ENCODE measurements at regions not wholly inside any gene's neighbourhood (a gene's known extent, or its start where the extent isn't known, plus 50 kb on each side); places are given as distances from the start of the nearest gene placed in this dataset.

GRCh38 chr15:62469874-62470688 is 305.0 kb upstream of the C2CD4B start:
- DNase-seq (ENCODE audit: low read depth): peak; percentile 60

GRCh38 chr15:62472616-62473299 is 307.7 kb upstream of the C2CD4B start:
- peak; percentile 35 for DNase-seq (ENCODE audit: low read depth)

GRCh38 chr15:62474021-62474770 is 309.1 kb upstream of the C2CD4B start:
- no peak for DNase-seq (ENCODE audit: low read depth)

GRCh38 chr15:62474771-62475124 is 309.7 kb upstream of the C2CD4B start:
- no peak for DNase-seq (ENCODE audit: low read depth)

GRCh38 chr15:62475591-62475990 is 310.5 kb upstream of the C2CD4B start:
- no peak for DNase-seq (ENCODE audit: low read depth)

GRCh38 chr15:62476163-62476562 is 311.1 kb upstream of the C2CD4B start:
- no peak for DNase-seq (ENCODE audit: low read depth)

GRCh38 chr15:62477929-62478328 is 312.8 kb upstream of the C2CD4B start:
- no peak for DNase-seq (ENCODE audit: low read depth)

GRCh38 chr15:62482785-62483429 is 317.8 kb upstream of the C2CD4B start:
- DNase-seq (ENCODE audit: low read depth): peak; percentile 73

- DNase-seq (ENCODE audit: low read depth): no peak
These were observed 318.7 kb upstream of the C2CD4B start for GRCh38 chr15:62483814-62484213.

- DNase-seq (ENCODE audit: low read depth): no peak
These were observed 320.2 kb upstream of the C2CD4B start for GRCh38 chr15:62485170-62485720.

- no peak for DNase-seq (ENCODE audit: low read depth)
These were observed 321.0 kb upstream of the C2CD4B start for GRCh38 chr15:62486041-62486440.

GRCh38 chr15:62488387-62488786 is 323.3 kb upstream of the C2CD4B start:
- DNase-seq (ENCODE audit: low read depth): no peak

GRCh38 chr15:62491642-62492041 is 326.6 kb upstream of the C2CD4B start:
- DNase-seq (ENCODE audit: low read depth): no peak

GRCh38 chr15:62492900-62493299 is 327.8 kb upstream of the C2CD4B start:
- DNase-seq (ENCODE audit: low read depth): no peak

GRCh38 chr15:62494197-62494596 is 329.1 kb upstream of the C2CD4B start:
- no peak for DNase-seq (ENCODE audit: low read depth)

- DNase-seq (ENCODE audit: low read depth): peak; percentile 63
These were observed 330.9 kb upstream of the C2CD4B start for GRCh38 chr15:62495670-62496614.

- no peak for DNase-seq (ENCODE audit: low read depth)
These were observed 332.3 kb upstream of the C2CD4B start for GRCh38 chr15:62497356-62497755.

- DNase-seq (ENCODE audit: low read depth): no peak
These were observed 333.2 kb upstream of the C2CD4B start for GRCh38 chr15:62498278-62498677.

GRCh38 chr15:62498712-62499111 is 333.6 kb upstream of the C2CD4B start:
- no peak for DNase-seq (ENCODE audit: low read depth)

- no peak for DNase-seq (ENCODE audit: low read depth)
These were observed 335.2 kb upstream of the C2CD4B start for GRCh38 chr15:62500325-62500724.

- no peak for DNase-seq (ENCODE audit: low read depth)
These were observed 337.4 kb upstream of the C2CD4B start for GRCh38 chr15:62502451-62502850.
